GM12801 (cell line): ENCODE measurements at regions not wholly inside any gene's neighbourhood (a gene's known extent, or its start where the extent isn't known, plus 50 kb on each side); places are given as distances from the start of the nearest gene placed in this dataset.

ENCODE experiments used
- TF ChIP-seq, protein P1 (sequence below): IDR thresholded peaks from one replicate; pipeline ENCODE4 v1.5.1; 2011; ENCODE audit warnings: control low read depth; ENCODE audit not compliant: insufficient read length; ENCODE audit errors: extremely low read depth

DNA sequence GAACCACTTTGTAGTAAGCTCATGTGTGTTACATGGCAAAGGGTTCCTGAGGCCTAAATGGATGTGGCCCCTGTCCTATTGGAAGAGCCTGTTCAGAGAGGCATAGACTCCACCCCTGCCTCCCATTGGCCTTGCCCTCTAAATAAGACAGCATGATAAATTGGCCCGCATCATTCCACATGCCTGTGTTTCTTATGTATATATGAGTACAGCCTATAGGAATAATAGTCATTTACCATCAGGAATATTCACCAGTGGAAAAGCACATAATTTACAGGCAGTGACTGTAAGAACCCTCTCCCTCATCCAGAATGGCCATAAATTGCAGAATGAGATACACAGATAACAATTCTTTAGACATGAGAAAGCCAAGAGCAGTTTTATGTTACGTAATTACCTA lies 519.5 kb upstream of the DAB1 start:
- TF ChIP-seq, protein P1, sequence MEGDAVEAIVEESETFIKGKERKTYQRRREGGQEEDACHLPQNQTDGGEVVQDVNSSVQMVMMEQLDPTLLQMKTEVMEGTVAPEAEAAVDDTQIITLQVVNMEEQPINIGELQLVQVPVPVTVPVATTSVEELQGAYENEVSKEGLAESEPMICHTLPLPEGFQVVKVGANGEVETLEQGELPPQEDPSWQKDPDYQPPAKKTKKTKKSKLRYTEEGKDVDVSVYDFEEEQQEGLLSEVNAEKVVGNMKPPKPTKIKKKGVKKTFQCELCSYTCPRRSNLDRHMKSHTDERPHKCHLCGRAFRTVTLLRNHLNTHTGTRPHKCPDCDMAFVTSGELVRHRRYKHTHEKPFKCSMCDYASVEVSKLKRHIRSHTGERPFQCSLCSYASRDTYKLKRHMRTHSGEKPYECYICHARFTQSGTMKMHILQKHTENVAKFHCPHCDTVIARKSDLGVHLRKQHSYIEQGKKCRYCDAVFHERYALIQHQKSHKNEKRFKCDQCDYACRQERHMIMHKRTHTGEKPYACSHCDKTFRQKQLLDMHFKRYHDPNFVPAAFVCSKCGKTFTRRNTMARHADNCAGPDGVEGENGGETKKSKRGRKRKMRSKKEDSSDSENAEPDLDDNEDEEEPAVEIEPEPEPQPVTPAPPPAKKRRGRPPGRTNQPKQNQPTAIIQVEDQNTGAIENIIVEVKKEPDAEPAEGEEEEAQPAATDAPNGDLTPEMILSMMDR, result no peak

GRCh38 chr1:57934745-57935144 lies 510.9 kb upstream of the DAB1 start:
- TF ChIP-seq, protein P1, result no peak

DNA sequence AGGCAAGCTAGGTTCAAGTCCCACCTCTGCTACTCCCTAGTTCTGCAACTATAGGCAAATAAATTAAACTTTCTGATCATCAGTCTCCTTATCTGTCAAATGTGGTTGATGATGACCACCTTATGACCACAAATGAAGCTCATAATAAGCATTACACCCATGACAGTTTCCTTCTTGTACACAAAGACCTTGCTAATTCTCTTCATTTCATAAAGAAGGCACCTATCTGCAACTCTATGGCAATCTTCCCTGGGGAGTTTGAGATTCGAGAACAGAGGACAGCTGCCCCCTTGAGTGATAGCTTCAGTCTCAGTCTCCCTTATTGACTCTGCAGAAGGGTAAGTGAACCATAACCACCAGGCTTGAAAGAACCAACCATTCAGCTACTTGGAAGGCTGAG lies 503.1 kb upstream of the DAB1 start:
- TF ChIP-seq, protein P1, result no peak

DNA sequence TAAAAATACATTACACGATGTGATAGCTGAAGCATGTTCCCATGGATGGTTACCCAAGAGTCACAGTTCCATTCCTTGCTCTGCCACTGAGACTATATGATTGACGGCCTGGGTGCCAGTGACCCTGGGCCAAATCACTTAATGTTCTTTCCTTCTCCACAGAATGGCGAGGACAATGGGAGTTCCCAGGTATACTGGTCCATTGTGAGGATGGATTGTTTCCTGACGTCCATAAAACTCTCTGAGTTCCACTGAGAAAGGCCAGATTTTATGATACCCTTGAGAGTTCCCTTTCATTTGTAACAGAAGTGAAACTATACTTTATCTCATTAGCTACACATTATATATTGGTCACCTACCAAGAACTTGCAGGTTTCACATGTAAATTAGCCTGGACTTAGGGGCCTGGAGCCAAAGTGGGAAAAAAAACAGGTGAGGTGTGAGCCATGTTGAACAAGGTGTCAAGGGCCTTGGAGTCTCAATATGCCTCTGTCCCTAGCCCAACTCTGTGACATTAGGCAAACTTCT lies 502.2 kb upstream of the DAB1 start:
- TF ChIP-seq, protein P1, result no peak

GRCh38 chr1:57925226-57925625 lies 501.4 kb upstream of the DAB1 start:
- TF ChIP-seq, protein P1, result no peak

- TF ChIP-seq, protein P1, result no peak
These were observed 498.3 kb upstream of the DAB1 start for GRCh38 chr1:57922130-57922529.

DNA sequence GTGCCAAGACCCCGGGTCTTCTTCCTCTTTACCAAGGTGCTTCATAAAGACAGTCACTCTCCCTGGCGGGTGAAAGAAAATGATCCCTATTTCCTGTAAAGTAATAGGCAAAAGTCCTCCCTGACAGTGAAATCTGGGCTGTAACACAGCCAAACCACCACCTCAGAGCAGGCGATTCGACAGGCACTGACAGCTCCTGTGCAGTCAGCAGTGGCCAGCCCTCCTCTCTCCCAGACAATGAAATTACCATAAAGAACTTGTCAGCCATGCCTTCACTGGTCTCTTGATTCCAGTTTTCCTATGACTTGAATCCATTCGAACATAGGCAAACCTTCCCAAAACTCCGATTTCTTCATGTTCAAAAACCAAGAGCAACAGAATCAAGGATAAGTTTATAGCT lies 492.2 kb upstream of the DAB1 start:
- TF ChIP-seq, protein P1, result no peak

DNA sequence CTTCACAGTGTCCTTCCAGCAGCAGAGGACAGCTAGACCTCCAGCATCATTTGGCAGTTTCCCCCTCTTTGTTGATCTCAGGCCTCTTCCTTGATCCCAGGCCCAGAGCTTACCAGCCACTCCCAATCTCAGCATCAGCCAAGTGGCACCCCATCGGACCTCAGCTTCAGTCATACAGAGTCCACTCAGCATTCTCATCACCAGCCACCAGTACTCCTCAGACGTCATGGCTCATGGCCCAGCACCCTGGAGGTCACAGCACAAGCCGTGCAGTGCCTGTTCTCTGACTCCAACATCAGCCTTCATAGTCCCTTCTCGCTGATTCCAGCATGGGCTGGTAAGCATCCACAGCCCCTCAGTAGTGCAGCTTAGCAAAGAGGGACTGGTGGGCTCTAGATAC lies 487.6 kb upstream of the DAB1 start:
- TF ChIP-seq, protein P1, result no peak
